ENCODE measurements at regions not wholly inside any gene's neighbourhood (a gene's known extent, or its start where the extent isn't known, plus 50 kb on each side); places are given as distances from the start of the nearest gene placed in this dataset.

GRCh38 chr7:156514851-156515250 lies 125.7 kb upstream of the RNF32 start:
- Histone ChIP-seq H3K79me2 (no peaks in the 10 kb centered on the region), H3K4me3 (no peak overlapping the region), H3K27me3 (no peaks in the 10 kb centered on the region), H3K4me1 (ENCODE audit: insufficient read depth) (peaks cover 6% of the 10 kb centered on the region), H4K20me1 (ENCODE audit: insufficient read depth, poor library complexity, severe bottlenecking) (no peaks in the 10 kb centered on the region), H3K36me3 (replicated peaks; ENCODE audit: insufficient read depth, low read depth) (no peaks in the 10 kb centered on the region), H3K27ac (no peak overlapping the region), H3K9me2 (replicated peaks; ENCODE audit: insufficient read depth) (no peaks in the 10 kb centered on the region), H3K9me3 (ENCODE audit: low read depth) (no peaks in the 10 kb centered on the region), H2AFZ (no peak overlapping the region), H3K4me2 (no peak overlapping the region)
- TF ChIP-seq EZH2phosphoT487 (IDR thresholded peaks at IDR 0.05; ENCODE audit: low read depth, severe bottlenecking, unreplicated experiment) (no peak), CTCF (IDR thresholded peaks at IDR 0.05; ENCODE audit: poor library complexity) (no peak), EZH2 (IDR thresholded peaks at IDR 0.05; ENCODE audit: borderline replicate concordance) (no peak)
- 83% methylated on average over 7 of the region's 7 CpGs for WGBS (ENCODE audit: low lambda C conversion rate, missing lambda C conversion rate)
- no peak for DNase-seq (ENCODE audit: low spot score)

GRCh38 chr7:156511426-156511825 lies 129.1 kb upstream of the RNF32 start:
- H4K20me1 ChIP-seq (ENCODE audit: insufficient read depth, poor library complexity, severe bottlenecking): no peaks in the 10 kb centered on the region
- H3K9me2 ChIP-seq (replicated peaks; ENCODE audit: insufficient read depth): no peaks in the 10 kb centered on the region
- no peaks in the 10 kb centered on the region for H3K9me3 ChIP-seq (ENCODE audit: low read depth)
- 95% methylated on average over 2 of the region's 2 CpGs for WGBS (ENCODE audit: low lambda C conversion rate, missing lambda C conversion rate)
- no peak for DNase-seq (ENCODE audit: low spot score)
- H3K4me2 ChIP-seq: no peak overlapping the region
- H3K36me3 ChIP-seq (replicated peaks; ENCODE audit: insufficient read depth, low read depth): no peaks in the 10 kb centered on the region
- TF ChIP-seq EZH2 (IDR thresholded peaks at IDR 0.05; ENCODE audit: borderline replicate concordance) (no peak), EZH2phosphoT487 (IDR thresholded peaks at IDR 0.05; ENCODE audit: low read depth, severe bottlenecking, unreplicated experiment) (no peak), CTCF (IDR thresholded peaks at IDR 0.05; ENCODE audit: poor library complexity) (no peak)
- no peaks in the 10 kb centered on the region for H3K27me3 ChIP-seq
- H3K27ac ChIP-seq: no peak overlapping the region
- H3K79me2 ChIP-seq: no peaks in the 10 kb centered on the region
- H3K4me3 ChIP-seq: no peak overlapping the region
- no peak overlapping the region for H2AFZ ChIP-seq
- H3K4me1 ChIP-seq (ENCODE audit: insufficient read depth): peaks cover 6% of the 10 kb centered on the region

GRCh38 chr7:156510966-156511365 lies 129.6 kb upstream of the RNF32 start:
- H3K36me3 ChIP-seq (replicated peaks; ENCODE audit: insufficient read depth, low read depth): no peaks in the 10 kb centered on the region
- no peak overlapping the region for H3K4me3 ChIP-seq
- H3K9me3 ChIP-seq (ENCODE audit: low read depth): no peaks in the 10 kb centered on the region
- H3K4me1 ChIP-seq (ENCODE audit: insufficient read depth): peaks cover 6% of the 10 kb centered on the region
- H3K27ac ChIP-seq: no peak overlapping the region
- no peak for TF ChIP-seq EZH2phosphoT487 (IDR thresholded peaks at IDR 0.05; ENCODE audit: low read depth, severe bottlenecking, unreplicated experiment)
- no peak for TF ChIP-seq CTCF (IDR thresholded peaks at IDR 0.05; ENCODE audit: poor library complexity)
- TF ChIP-seq EZH2 (IDR thresholded peaks at IDR 0.05; ENCODE audit: borderline replicate concordance): no peak
- no peaks in the 10 kb centered on the region for H3K79me2 ChIP-seq
- no peak for DNase-seq (ENCODE audit: low spot score)
- no peaks in the 10 kb centered on the region for H4K20me1 ChIP-seq (ENCODE audit: insufficient read depth, poor library complexity, severe bottlenecking)
- H3K27me3 ChIP-seq: no peaks in the 10 kb centered on the region
- H3K9me2 ChIP-seq (replicated peaks; ENCODE audit: insufficient read depth): no peaks in the 10 kb centered on the region
- no peak overlapping the region for H3K4me2 ChIP-seq
- H2AFZ ChIP-seq: no peak overlapping the region

GRCh38 chr7:156509216-156509615 lies 131.4 kb upstream of the RNF32 start:
- WGBS (ENCODE audit: low lambda C conversion rate, missing lambda C conversion rate): 93% methylated on average over 3 of the region's 3 CpGs
- no peak for DNase-seq (ENCODE audit: low spot score)

More at GRCh38 chr7:156509216-156509615, 131.4 kb upstream of the RNF32 start:
- Histone ChIP-seq H3K9me3 (ENCODE audit: low read depth) (no peaks in the 10 kb centered on the region), H3K9me2 (replicated peaks; ENCODE audit: insufficient read depth) (no peaks in the 10 kb centered on the region), H3K27ac (no peak overlapping the region), H3K27me3 (no peaks in the 10 kb centered on the region), H4K20me1 (ENCODE audit: insufficient read depth, poor library complexity, severe bottlenecking) (no peaks in the 10 kb centered on the region), H2AFZ (no peak overlapping the region), H3K4me2 (no peak overlapping the region), H3K36me3 (replicated peaks; ENCODE audit: insufficient read depth, low read depth) (no peaks in the 10 kb centered on the region), H3K79me2 (no peaks in the 10 kb centered on the region), H3K4me3 (no peak overlapping the region), H3K4me1 (ENCODE audit: insufficient read depth) (no peaks in the 10 kb centered on the region)
- no peak for TF ChIP-seq EZH2 (IDR thresholded peaks at IDR 0.05; ENCODE audit: borderline replicate concordance)
- no peak for TF ChIP-seq EZH2phosphoT487 (IDR thresholded peaks at IDR 0.05; ENCODE audit: low read depth, severe bottlenecking, unreplicated experiment)
- TF ChIP-seq CTCF (IDR thresholded peaks at IDR 0.05; ENCODE audit: poor library complexity): no peak

Measured in hepatocyte (in vitro differentiated cells).